CD14-positive monocyte (primary cell): ENCODE measurements at regions not wholly inside any gene's neighbourhood (a gene's known extent, or its start where the extent isn't known, plus 50 kb on each side); places are given as distances from the start of the nearest gene placed in this dataset.

Experiments
- DNase-seq, 3 donors: peaks; one replicate each; pipeline ENCODE4 v3.0.0-alpha.2; 2011 to 2022
- H2AFZ ChIP-seq: 2 replicates; pipeline ENCODE4 v1.6.0; 2012; ENCODE audit warnings: mild to moderate bottlenecking, low read depth, low read length, inconsistent platforms; ENCODE audit not compliant: insufficient read depth, poor library complexity, severe bottlenecking
- H3K27ac ChIP-seq, 2 donors: 1 replicate in 1 of 2; 2 replicates in 1 of 2; pipeline ENCODE4 v1.5.1; 2012 to 2013; ENCODE audit warnings: low read length in 2 of 2, control low read depth in 1 of 2, inconsistent platforms in 1 of 2, low read depth in 1 of 2, mild to moderate bottlenecking in 1 of 2
- H3K27me3 ChIP-seq, 2 donors: one replicate each; pipeline versions ENCODE4 v1.6.0 to v1.6.1; 2011 to 2013; ENCODE audit warnings: low read length in 2 of 2; ENCODE audit not compliant: control insufficient read depth in 2 of 2, insufficient read depth in 2 of 2
- H3K36me3 ChIP-seq, 2 donors: replicated peaks in 1 of 2; 1 replicate in 1 of 2; 2 replicates in 1 of 2; pipeline versions ENCODE4 v1.5.1 to v1.6.1; 2012 to 2013; ENCODE audit warnings: low read length in 2 of 2, control low read depth in 1 of 2, inconsistent platforms in 1 of 2, mild to moderate bottlenecking in 1 of 2; ENCODE audit not compliant: insufficient read depth in 2 of 2, control insufficient read depth in 1 of 2
- H3K4me1 ChIP-seq, 2 donors: 1 replicate in 1 of 2; 2 replicates in 1 of 2; pipeline versions ENCODE4 v1.5.1 to v1.6.1; 2012 to 2013; ENCODE audit warnings: low read length in 2 of 2, control low read depth in 1 of 2, inconsistent platforms in 1 of 2, mild to moderate bottlenecking in 1 of 2, moderate library complexity in 1 of 2; ENCODE audit not compliant: insufficient read depth in 2 of 2, control insufficient read depth in 1 of 2
- H3K4me2 ChIP-seq: replicated peaks from 2 replicates; pipeline ENCODE3; 2012; ENCODE audit warnings: low read length, moderate library complexity, mild to moderate bottlenecking; ENCODE audit not compliant: poor library complexity, severe bottlenecking; ENCODE audit errors: extremely low read depth
- H3K4me3 ChIP-seq, 3 experiments: fragments of 200-600 bp in 1 of 3; sonication (generic) in 1 of 3; replicated peaks in 1 of 3; 1 replicate in 2 of 3; 2 replicates in 1 of 3; pipeline ENCODE4 v1.5.1; 2011 to 2013; ENCODE audit warnings: low read length in 3 of 3, mild to moderate bottlenecking in 3 of 3, control low read depth in 2 of 3, low read depth in 2 of 3, inconsistent platforms in 1 of 3, moderate library complexity in 1 of 3
- H3K79me2 ChIP-seq: 2 replicates; pipeline ENCODE4 v1.6.0; 2012; ENCODE audit warnings: mild to moderate bottlenecking, control low read depth, inconsistent platforms, low read length, moderate library complexity; ENCODE audit not compliant: insufficient read depth
- H3K9ac ChIP-seq: 2 replicates; pipeline ENCODE4 v1.6.0; 2017; ENCODE audit warnings: low read length, mild to moderate bottlenecking; ENCODE audit not compliant: insufficient read depth, poor library complexity, severe bottlenecking
- H3K9me3 ChIP-seq, 2 donors: replicated peaks in 1 of 2; 1 replicate in 1 of 2; 2 replicates in 1 of 2; pipeline versions ENCODE4 v1.5.1 to v1.6.1; 2012 to 2013; ENCODE audit warnings: low read length in 2 of 2, control low read depth in 1 of 2; ENCODE audit not compliant: control insufficient read depth in 1 of 2, insufficient read depth in 1 of 2
- H4K20me1 ChIP-seq: 2 replicates; pipeline ENCODE4 v1.6.0; 2012; ENCODE audit warnings: mild to moderate bottlenecking, low read length, control low read depth, moderate library complexity; ENCODE audit not compliant: insufficient read depth
- H3K27ac Mint-ChIP-seq, 7 donors: one replicate each; pipeline ENCODE4 v1.8.0; 2020; ENCODE audit warnings: mild to moderate bottlenecking in 7 of 7, mixed read lengths in 7 of 7, moderate library complexity in 6 of 7, inconsistent platforms in 2 of 7
- H3K27me3 Mint-ChIP-seq, 3 donors: one replicate each; pipeline ENCODE4 v1.8.0; 2021 to 2022; ENCODE audit warnings: low read depth in 3 of 3, mild to moderate bottlenecking in 3 of 3, mixed read lengths in 3 of 3, moderate library complexity in 3 of 3, inconsistent platforms in 1 of 3
- H3K36me3 Mint-ChIP-seq, 2 donors: one replicate each; pipeline ENCODE4 v1.8.0; 2020; ENCODE audit warnings: mixed read lengths in 2 of 2, inconsistent platforms in 1 of 2, mild to moderate bottlenecking in 1 of 2
- H3K4me1 Mint-ChIP-seq: one replicate; pipeline ENCODE4 v1.8.0; 2020; ENCODE audit warnings: mild to moderate bottlenecking, mixed read lengths
- H3K4me3 Mint-ChIP-seq, 2 donors: one replicate each; pipeline ENCODE4 v1.8.0; 2020; ENCODE audit warnings: mild to moderate bottlenecking in 2 of 2, mixed read lengths in 2 of 2, moderate library complexity in 1 of 2
- H3K9me3 Mint-ChIP-seq, 7 donors: one replicate each; pipeline ENCODE4 v1.8.0; 2020 to 2022; ENCODE audit warnings: mixed read lengths in 7 of 7, mild to moderate bottlenecking in 6 of 7, moderate library complexity in 6 of 7, inconsistent platforms in 2 of 7
- WGBS: methylation state at CpG from one replicate; pipeline ENCODE4 v1.1.5; 2013; ENCODE audit warnings: missing lambda C conversion rate; ENCODE audit not compliant: insufficient coverage; 5-methylcytosine and 5-hydroxymethylcytosine counted together
- intact Hi-C, 2 donors: fragments of 100-400 bp; cut with micrococcal nuclease; formaldehyde crosslinking; loops; one replicate each; pipeline versions ENCODE4 v1.15.0 to v1.15.1; 2023
- TF ChIP-seq, protein P1 (sequence below): fragments of 200-600 bp; IDR thresholded peaks from one replicate; pipeline ENCODE4 v1.8.0; 2022; ENCODE audit warnings: antibody characterized with exemption, mild to moderate bottlenecking

DNA sequence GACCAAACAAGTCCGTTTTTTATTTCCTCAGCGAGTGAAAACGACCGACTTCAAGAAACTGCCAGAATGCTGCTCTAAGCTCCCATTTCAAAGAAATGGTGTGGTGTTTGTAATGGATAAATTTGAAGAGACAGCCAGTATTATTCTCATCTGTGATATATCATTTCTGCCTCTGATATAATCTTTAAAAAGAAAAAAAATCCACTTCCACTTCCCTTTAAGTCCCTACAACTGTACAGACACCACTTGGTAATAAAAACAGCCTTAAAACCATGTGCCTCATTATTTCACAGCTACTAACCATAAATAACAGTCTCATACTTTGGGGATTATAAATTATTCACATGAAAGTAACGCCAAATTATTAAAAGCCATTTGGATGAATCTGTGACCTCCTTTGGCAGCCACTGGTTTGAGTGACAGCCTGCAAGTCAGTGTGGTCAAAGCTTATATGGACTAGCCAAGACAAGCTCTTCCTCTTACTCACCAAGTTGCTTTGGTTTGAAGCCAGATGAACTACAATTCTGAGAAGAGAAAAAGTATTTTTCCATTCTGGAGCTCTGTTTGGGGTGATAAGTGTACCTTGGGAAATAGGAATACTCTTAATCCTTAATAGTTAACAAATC is 168.0 kb downstream of the SHOX2 start:
- no peak for DNase-seq
- Histone ChIP-seq H3K79me2 (no peaks in the 10 kb centered on the region), H3K4me2 (no peak overlapping the region), H3K27ac (no peak overlapping the region), H3K9ac (no peak overlapping the region), H3K27me3 (no peaks in the 10 kb centered on the region), H3K4me3 (no peak overlapping the region), H2AFZ (no peak overlapping the region), H3K36me3 (no peaks in the 10 kb centered on the region), H4K20me1 (no peaks in the 10 kb centered on the region), H3K4me1 (no peaks in the 10 kb centered on the region), H3K9me3 (no peaks in the 10 kb centered on the region)
- TF ChIP-seq, protein P1, sequence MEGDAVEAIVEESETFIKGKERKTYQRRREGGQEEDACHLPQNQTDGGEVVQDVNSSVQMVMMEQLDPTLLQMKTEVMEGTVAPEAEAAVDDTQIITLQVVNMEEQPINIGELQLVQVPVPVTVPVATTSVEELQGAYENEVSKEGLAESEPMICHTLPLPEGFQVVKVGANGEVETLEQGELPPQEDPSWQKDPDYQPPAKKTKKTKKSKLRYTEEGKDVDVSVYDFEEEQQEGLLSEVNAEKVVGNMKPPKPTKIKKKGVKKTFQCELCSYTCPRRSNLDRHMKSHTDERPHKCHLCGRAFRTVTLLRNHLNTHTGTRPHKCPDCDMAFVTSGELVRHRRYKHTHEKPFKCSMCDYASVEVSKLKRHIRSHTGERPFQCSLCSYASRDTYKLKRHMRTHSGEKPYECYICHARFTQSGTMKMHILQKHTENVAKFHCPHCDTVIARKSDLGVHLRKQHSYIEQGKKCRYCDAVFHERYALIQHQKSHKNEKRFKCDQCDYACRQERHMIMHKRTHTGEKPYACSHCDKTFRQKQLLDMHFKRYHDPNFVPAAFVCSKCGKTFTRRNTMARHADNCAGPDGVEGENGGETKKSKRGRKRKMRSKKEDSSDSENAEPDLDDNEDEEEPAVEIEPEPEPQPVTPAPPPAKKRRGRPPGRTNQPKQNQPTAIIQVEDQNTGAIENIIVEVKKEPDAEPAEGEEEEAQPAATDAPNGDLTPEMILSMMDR, result no peak
- H3K4me1 Mint-ChIP-seq, result no peaks in the 10 kb centered on the region
- H3K9me3 Mint-ChIP-seq, result peaks cover 0 to 3% (median 2%) of the 10 kb centered on the region in 7 donors
- no peaks in the 10 kb centered on the region for H3K36me3 Mint-ChIP-seq
- H3K27me3 Mint-ChIP-seq, result no peaks in the 10 kb centered on the region
- H3K27ac Mint-ChIP-seq, result no peak overlapping the region
- no peak overlapping the region for H3K4me3 Mint-ChIP-seq
- intact Hi-C loops, result no loop called here
- no CpG with 5 or more reads among the region's 5 CpGs for WGBS

DNA sequence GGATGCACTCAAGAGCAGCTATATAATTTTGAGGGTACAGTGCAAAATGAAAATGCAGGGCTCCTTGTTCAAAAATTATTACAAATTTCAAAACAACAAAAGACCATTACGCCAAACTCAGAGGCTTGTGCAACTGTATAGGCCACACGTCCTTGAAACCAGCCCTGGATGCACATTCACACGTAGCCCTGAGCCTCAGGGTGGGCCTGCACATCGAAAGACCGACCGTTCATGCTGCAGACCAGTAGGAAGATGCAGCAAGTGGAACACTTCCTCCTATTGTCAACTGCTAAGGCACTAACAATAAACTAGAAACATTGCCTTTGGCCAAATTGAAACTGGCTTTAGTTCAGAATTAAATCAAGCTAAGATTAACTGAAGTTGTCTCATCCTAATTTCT is 174.7 kb downstream of the SHOX2 start:
- H3K4me2 ChIP-seq, result no peak overlapping the region
- H3K27me3 Mint-ChIP-seq, result peaks cover 0 to 2% (median 0%) of the 10 kb centered on the region in 3 donors
- H4K20me1 ChIP-seq, result no peaks in the 10 kb centered on the region
- no peak overlapping the region for H3K9ac ChIP-seq
- H3K9me3 Mint-ChIP-seq, result peaks cover 0 to 8% (median 4%) of the 10 kb centered on the region in 7 donors
- H3K4me1 Mint-ChIP-seq, result no peaks in the 10 kb centered on the region
- no peaks in the 10 kb centered on the region for H3K79me2 ChIP-seq
- H3K27ac Mint-ChIP-seq, result no peak overlapping the region
- no peak for DNase-seq
- peaks cover 0 to 3% of the 10 kb centered on the region in 2 donors for H3K9me3 ChIP-seq
- no peak overlapping the region for H3K4me3 ChIP-seq
- H3K27me3 ChIP-seq, result no peaks in the 10 kb centered on the region
- H3K4me1 ChIP-seq, result no peaks in the 10 kb centered on the region
- WGBS, result 63% methylated on average over 6 of the region's 6 CpGs
- intact Hi-C loops, result no loop called here
- no peaks in the 10 kb centered on the region for H3K36me3 ChIP-seq
- H2AFZ ChIP-seq, result no peak overlapping the region
- TF ChIP-seq, protein P1, result no peak
- no peak overlapping the region for H3K27ac ChIP-seq
- H3K4me3 Mint-ChIP-seq, result no peak overlapping the region
- no peaks in the 10 kb centered on the region for H3K36me3 Mint-ChIP-seq
